H1 (cell line): ENCODE measurements at regions not wholly inside any gene's neighbourhood (a gene's known extent, or its start where the extent isn't known, plus 50 kb on each side); places are given as distances from the start of the nearest gene placed in this dataset.

Experiments used
- CTCF ChIA-PET: fragments of 300-600 bp; sonication (Branson Sonifier 250); formaldehyde crosslinking; loops from one replicate; lab custom pipeline; 2021; ENCODE audit not compliant: partially characterized antibody; lab: Charles Lee
- POLR2A ChIA-PET: fragments of 300-600 bp; sonication (Branson Sonifier 250); formaldehyde crosslinking; loops from one replicate; lab custom pipeline; 2021; ENCODE audit warnings: inconsistent platforms; ENCODE audit not compliant: partially characterized antibody; lab: Charles Lee
- DNase-seq, 2 experiments: peaks; one replicate each; pipeline versions ENCODE4 v3.0.0 to v3.0.0-alpha.2; 2010 to 2022; ENCODE audit warnings: low spot score in 2 of 2, low read depth in 1 of 2, mixed read lengths in 1 of 2
- FAIRE-seq: peaks from 2 replicates; lab custom pipeline; 2011; peaks lifted over from hg19 to GRCh38; lab: Jason Lieb, UNC
- H2AFZ ChIP-seq: 2 replicates; pipeline ENCODE4 v1.8.1; 2012; ENCODE audit warnings: low read length, inconsistent platforms
- H2AK5ac ChIP-seq: 2 replicates; pipeline ENCODE4 v1.6.1; 2013; ENCODE audit warnings: low read depth, low read length
- H2BK120ac ChIP-seq: replicated peaks from 2 replicates; pipeline ENCODE3; 2013; ENCODE audit warnings: low read depth, low read length, inconsistent platforms
- H2BK12ac ChIP-seq: 2 replicates; pipeline ENCODE4 v1.6.1; 2013; ENCODE audit warnings: low read depth, low read length
- H2BK15ac ChIP-seq: 2 replicates; pipeline ENCODE4 v1.6.1; 2013; ENCODE audit warnings: low read length
- H2BK20ac ChIP-seq: 2 replicates; pipeline ENCODE4 v1.6.1; 2013; ENCODE audit warnings: low read length
- H2BK5ac ChIP-seq: 2 replicates; pipeline ENCODE4 v1.6.1; 2013; ENCODE audit warnings: low read depth, low read length
- H3K14ac ChIP-seq: 2 replicates; pipeline ENCODE4 v1.6.1; 2013; ENCODE audit warnings: inconsistent platforms; ENCODE audit not compliant: insufficient read length
- H3K18ac ChIP-seq: 2 replicates; pipeline ENCODE4 v1.6.1; 2013; ENCODE audit warnings: low read length; ENCODE audit errors: extremely low read depth
- H3K23ac ChIP-seq: 2 replicates; pipeline ENCODE4 v1.6.1; 2013; ENCODE audit warnings: inconsistent platforms; ENCODE audit not compliant: insufficient read length
- H3K23me2 ChIP-seq: 2 replicates; pipeline ENCODE4 v1.6.1; 2013; ENCODE audit warnings: low read depth, low read length
- H3K27ac ChIP-seq: 2 replicates; pipeline ENCODE4 v1.6.1; 2011; ENCODE audit warnings: low read depth, low read length, inconsistent platforms
- H3K27me3 ChIP-seq, 4 experiments: replicated peaks in 1 of 4; 1 replicate in 1 of 4; 2 replicates in 3 of 4; pipeline versions ENCODE4 v1.6.1 to v1.8.1; 2011 to 2013; ENCODE audit warnings: low read length in 3 of 4, mild to moderate bottlenecking in 3 of 4, inconsistent platforms in 2 of 4, mixed read lengths in 2 of 4, moderate library complexity in 1 of 4; ENCODE audit not compliant: control insufficient read depth in 3 of 4, insufficient read depth in 3 of 4; ENCODE audit errors: extremely low read depth in 1 of 4
- H3K36me3 ChIP-seq, 4 experiments: 2 replicates each; pipeline versions ENCODE4 v1.6.1 to v1.8.1; 2011 to 2013; ENCODE audit warnings: mild to moderate bottlenecking in 4 of 4, low read length in 3 of 4, moderate library complexity in 2 of 4, control low read depth in 1 of 4, inconsistent platforms in 1 of 4; ENCODE audit not compliant: insufficient read depth in 4 of 4, control insufficient read depth in 2 of 4
- H3K4ac ChIP-seq: replicated peaks from 2 replicates; pipeline ENCODE3; 2013; ENCODE audit warnings: low read length, low read depth, mixed read lengths, inconsistent platforms; ENCODE audit not compliant: insufficient read length
- H3K4me1 ChIP-seq, 4 experiments: replicated peaks in 1 of 4; 1 replicate in 1 of 4; 2 replicates in 3 of 4; pipeline versions ENCODE4 v1.6.1 to v1.8.1; 2011 to 2013; ENCODE audit warnings: low read length in 3 of 4, inconsistent platforms in 2 of 4, mixed read lengths in 1 of 4; ENCODE audit not compliant: insufficient read depth in 4 of 4, control insufficient read depth in 3 of 4
- H3K4me2 ChIP-seq, 2 experiments: 2 replicates each; pipeline versions ENCODE4 v1.6.1 to v1.8.1; 2011 to 2013; ENCODE audit warnings: low read depth in 2 of 2, low read length in 2 of 2, control low read depth in 1 of 2, inconsistent platforms in 1 of 2, mild to moderate bottlenecking in 1 of 2; ENCODE audit not compliant: insufficient read depth in 1 of 2
- H3K4me3 ChIP-seq, 4 experiments: fragments of 200-600, 300-600 bp in 1 of 4; sonication (generic), shearing (Covaris generic), sonication (Bioruptor Twin) in 1 of 4; 2 replicates each; pipeline versions ENCODE4 v1.5.1 to v1.8.1; 2011 to 2016; ENCODE audit warnings: low read length in 4 of 4, low read depth in 3 of 4, control low read depth in 2 of 4, inconsistent platforms in 2 of 4, mild to moderate bottlenecking in 2 of 4, mixed read lengths in 1 of 4, moderate library complexity in 1 of 4; ENCODE audit not compliant: insufficient read depth in 2 of 4; ENCODE audit errors: extremely low read depth in 1 of 4
- H3K56ac ChIP-seq: replicated peaks from 2 replicates; pipeline ENCODE3; 2013; ENCODE audit warnings: low read depth, mild to moderate bottlenecking, mixed read lengths, low read length, inconsistent platforms; ENCODE audit not compliant: insufficient read length
- H3K79me1 ChIP-seq: 2 replicates; pipeline ENCODE4 v1.6.1; 2013; ENCODE audit warnings: low read depth, low read length, control low read depth
- H3K79me2 ChIP-seq, 2 experiments: 2 replicates each; pipeline versions ENCODE4 v1.6.1 to v1.8.1; 2012 to 2013; ENCODE audit warnings: low read length in 2 of 2, mild to moderate bottlenecking in 2 of 2, inconsistent platforms in 1 of 2; ENCODE audit not compliant: insufficient read depth in 2 of 2, control insufficient read depth in 1 of 2
- H3K9ac ChIP-seq, 4 experiments: replicated peaks in 1 of 4; 1 replicate in 1 of 4; 2 replicates in 3 of 4; pipeline versions ENCODE4 v1.6.1 to v1.8.1; 2011 to 2013; ENCODE audit warnings: low read depth in 3 of 4, low read length in 3 of 4, control low read depth in 2 of 4, mild to moderate bottlenecking in 2 of 4, moderate library complexity in 2 of 4, inconsistent platforms in 1 of 4; ENCODE audit errors: extremely low read depth in 1 of 4
- H3K9me3 ChIP-seq, 2 experiments: 2 replicates each; pipeline versions ENCODE4 v1.6.1 to v1.8.1; 2012 to 2013; ENCODE audit warnings: mild to moderate bottlenecking in 2 of 2, moderate library complexity in 2 of 2, control low read depth in 1 of 2, inconsistent platforms in 1 of 2, low read depth in 1 of 2, low read length in 1 of 2, mixed read lengths in 1 of 2; ENCODE audit not compliant: insufficient read depth in 2 of 2
- H4K20me1 ChIP-seq, 2 experiments: replicated peaks in 1 of 2; 2 replicates each; pipeline versions ENCODE3 to v1.8.1; 2011 to 2013; ENCODE audit warnings: inconsistent platforms in 2 of 2, low read length in 2 of 2, mild to moderate bottlenecking in 1 of 2; ENCODE audit not compliant: insufficient read depth in 2 of 2, control insufficient read depth in 1 of 2
- H4K5ac ChIP-seq: 2 replicates; pipeline ENCODE4 v1.6.1; 2013; ENCODE audit warnings: low read length, low read depth, mixed read lengths, inconsistent platforms; ENCODE audit not compliant: insufficient read length
- H4K8ac ChIP-seq: 2 replicates; pipeline ENCODE4 v1.8.0; 2013; ENCODE audit warnings: mild to moderate bottlenecking, moderate library complexity, low read length, inconsistent platforms; ENCODE audit not compliant: insufficient read depth; ENCODE audit errors: extremely low read depth
- H4K91ac ChIP-seq: replicated peaks from 2 replicates; pipeline ENCODE3; 2013; ENCODE audit warnings: low read length, mixed read lengths, inconsistent platforms; ENCODE audit not compliant: insufficient read length
- ATF2 ChIP-seq: IDR thresholded peaks from 2 replicates; pipeline ENCODE4 v1.6.1; 2012; ENCODE audit warnings: low read length, inconsistent platforms
- CBX8 ChIP-seq: fragments of 300-800, 300-1000 bp; sonication (generic); IDR thresholded peaks from 2 replicates; pipeline ENCODE4 v1.7.1; 2016; ENCODE audit warnings: low read depth, low read length, borderline replicate concordance
- SP4 ChIP-seq: IDR thresholded peaks from 2 replicates; pipeline ENCODE4 v1.6.1; 2012; ENCODE audit warnings: low read length, inconsistent platforms
- SUZ12 ChIP-seq: fragments of 200-600 bp; sonication (generic); IDR thresholded peaks from 2 replicates; pipeline ENCODE4 v1.6.1; 2012; ENCODE audit warnings: mild to moderate bottlenecking, inconsistent platforms, low read length, moderate library complexity, mixed read lengths
- WGBS, 2 experiments: shearing (Covaris generic) in 1 of 2; methylation state at CpG; one replicate each; pipeline versions ENCODE4 v1.1.6 to v1.1.7; 2013 to 2015; ENCODE audit warnings: low lambda C conversion rate in 2 of 2, mixed read lengths in 2 of 2, inconsistent platforms in 1 of 2, low coverage in 1 of 2, missing lambda C conversion rate in 1 of 2; ENCODE audit not compliant: insufficient replicate concordance in 2 of 2, insufficient coverage in 1 of 2, insufficient read length in 1 of 2; ENCODE audit errors: extremely low coverage in 1 of 2, missing lambda C conversion rate in 1 of 2; 5-methylcytosine and 5-hydroxymethylcytosine counted together

GRCh38 chr14:83419420-83419819 lies 1885.8 kb upstream of the SEL1L start:
- no peak overlapping the region for H3K23ac ChIP-seq
- no peak overlapping the region for H3K4me3 ChIP-seq
- H3K79me2 ChIP-seq, result no peaks in the 10 kb centered on the region
- H4K5ac ChIP-seq, result no peak overlapping the region
- no peak overlapping the region for H2AFZ ChIP-seq
- no peak overlapping the region for H3K27ac ChIP-seq
- H4K91ac ChIP-seq, result no peak overlapping the region
- no peak for FAIRE-seq
- H4K20me1 ChIP-seq, result no peaks in the 10 kb centered on the region
- no peaks in the 10 kb centered on the region; the same call in 1 of the 2 replicates for H3K79me1 ChIP-seq
- H3K18ac ChIP-seq, result no peak overlapping the region
- no peaks in the 10 kb centered on the region for H3K36me3 ChIP-seq
- H3K9me3 ChIP-seq, result no peaks in the 10 kb centered on the region
- ChIA-PET CTCF (no interaction called here), POLR2A (no interaction called here)
- H2BK15ac ChIP-seq, result no peak overlapping the region
- H3K23me2 ChIP-seq, result no peaks in the 10 kb centered on the region
- H2BK20ac ChIP-seq, result no peak overlapping the region
- no peak overlapping the region for H3K14ac ChIP-seq
- H2AK5ac ChIP-seq, result no peak overlapping the region
- TF ChIP-seq ATF2, result no peak
- no peak for TF ChIP-seq CBX8
- TF ChIP-seq SP4, result no peak
- no peak for TF ChIP-seq SUZ12
- TF ChIP-seq, all 59 proteins: peak for 0
- no peak overlapping the region for H2BK5ac ChIP-seq
- H3K56ac ChIP-seq, result no peak overlapping the region
- H2BK12ac ChIP-seq, result no peak overlapping the region
- H3K4ac ChIP-seq, result no peak overlapping the region
- H4K8ac ChIP-seq, result no peak overlapping the region
- no peak overlapping the region for H3K4me2 ChIP-seq
- H3K9ac ChIP-seq, result no peak overlapping the region
- H3K4me1 ChIP-seq, result no peaks in the 10 kb centered on the region
- no peak overlapping the region for H2BK120ac ChIP-seq
- no peaks in the 10 kb centered on the region for H3K27me3 ChIP-seq
- DNase-seq, result no peak
- 97% methylated on average over 4 of the region's 4 CpGs; no CpG with 5 or more reads in 1 of the 2 experiments for WGBS, 2 experiments
